GM10248 (cell line): ENCODE measurements at regions not wholly inside any gene's neighbourhood (a gene's known extent, or its start where the extent isn't known, plus 50 kb on each side); places are given as distances from the start of the nearest gene placed in this dataset.

Experiments used
- CTCF ChIA-PET: fragments of 300-600 bp; sonication (Branson Sonifier 250); formaldehyde crosslinking; extraction: SDS; loops from one replicate; lab custom pipeline; 2021; ENCODE audit warnings: antibody characterized with exemption; lab: Yijun Ruan, JAX
- POLR2A ChIA-PET: fragments of 350-650 bp; sonication (Branson Sonifier 250); formaldehyde crosslinking; extraction: SDS; loops from one replicate; lab custom pipeline; 2020; ENCODE audit warnings: antibody characterized with exemption; lab: Yijun Ruan, JAX
- DNase-seq: peaks from one replicate; pipeline ENCODE4 v3.0.0; 2012; ENCODE audit errors: extremely low spot score
- CTCF ChIP-seq: IDR thresholded peaks from 2 replicates; pipeline ENCODE4 v1.5.1; 2012; ENCODE audit warnings: mild to moderate bottlenecking, low read depth; ENCODE audit errors: extremely low read depth, missing control alignments, control extremely low read depth

- DNase-seq: no peak
- CTCF ChIA-PET: interaction anchor here (1.1 kb wide), 1 partner anchor 9 kb away, joined by 3 read pairs; no protein-coding TSS in a partner anchor
- POLR2A ChIA-PET: no interaction called here
- TF ChIP-seq CTCF: no peak
Measured at GRCh38 chr4:100936661-100937375, 410.5 kb downstream of the PPP3CA start.

GRCh38 chr4:100935090-100935489, 412.2 kb downstream of the PPP3CA start:
- POLR2A ChIA-PET: no interaction called here
- DNase-seq: no peak

DNA sequence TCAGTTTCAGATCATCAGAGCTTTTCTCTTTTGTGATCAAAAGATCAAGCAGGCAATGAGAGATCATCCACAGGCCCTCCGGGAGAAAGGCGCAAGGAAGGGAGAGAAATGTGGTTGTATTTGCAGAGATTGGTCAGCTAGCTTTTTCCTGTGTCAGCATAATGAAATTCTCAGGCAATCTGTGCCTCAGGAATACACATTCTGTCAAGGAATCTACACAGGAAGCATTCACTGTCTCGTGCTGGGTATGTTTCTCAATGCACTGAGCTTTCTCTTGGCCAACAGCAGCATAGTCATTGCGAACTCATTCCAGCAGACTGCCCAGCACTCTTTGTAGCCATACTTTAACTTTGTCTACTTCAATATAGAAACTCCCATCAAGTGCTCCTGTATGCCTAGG, 413.7 kb downstream of the PPP3CA start:
- TF ChIP-seq CTCF: no peak
- ChIA-PET POLR2A (no interaction called here), CTCF (no interaction called here)
- no peak for DNase-seq

More at GRCh38 chr4:100935090-100935489, 412.2 kb downstream of the PPP3CA start:
- CTCF ChIA-PET: interaction anchor here (0.8 kb wide), 1 partner anchor 796 kb away, joined by 3 read pairs; no protein-coding TSS in a partner anchor
- no peak for TF ChIP-seq CTCF

- POLR2A ChIA-PET: no interaction called here
- CTCF ChIA-PET: interaction anchor here (1.0 to 1.3 kb wide), 2 partner anchors 9 to 16 kb away, joined by 3 read pairs; no protein-coding TSS in a partner anchor
- no peak for DNase-seq
- TF ChIP-seq CTCF: no peak
Measured at GRCh38 chr4:100929758-100930157, 411.9 kb upstream of the EMCN start.

GRCh38 chr4:100929135-100929534, 411.3 kb upstream of the EMCN start:
- DNase-seq: no peak
- CTCF ChIA-PET: interaction anchor here (1.0 to 1.3 kb wide), 2 partner anchors 9 to 16 kb away, joined by 3 read pairs; no protein-coding TSS in a partner anchor
- POLR2A ChIA-PET: no interaction called here
- no peak for TF ChIP-seq CTCF

DNA sequence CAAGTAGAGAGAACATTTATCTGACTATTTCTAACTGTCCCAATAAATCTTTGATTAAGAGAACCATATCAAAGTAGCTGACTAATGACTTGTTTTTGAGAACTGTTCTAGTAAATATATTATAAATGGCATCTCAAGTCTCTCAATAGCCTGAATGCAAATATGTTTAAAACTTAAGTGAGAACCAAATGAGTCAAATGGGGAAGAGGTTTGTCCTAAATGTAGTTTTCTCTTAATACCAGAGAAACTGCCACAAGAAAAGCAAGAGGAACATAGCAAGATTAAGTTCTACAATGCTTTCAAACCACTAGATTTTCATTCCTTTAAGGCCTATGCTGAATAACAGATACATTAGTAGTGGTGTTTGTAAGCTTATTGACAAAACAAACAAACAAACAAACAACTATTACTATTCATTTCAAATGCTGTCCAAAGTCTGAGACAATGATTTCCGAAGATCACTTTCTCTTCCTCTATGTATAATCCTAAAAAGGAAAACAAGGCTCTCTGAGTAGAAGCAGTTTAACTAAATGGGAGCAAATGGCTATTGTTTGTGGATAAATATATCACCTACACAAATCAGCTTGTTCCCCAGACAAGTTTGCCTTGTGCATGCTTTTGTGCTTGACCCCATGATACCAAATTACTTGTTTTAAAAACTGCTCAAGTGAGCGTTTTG, 408.4 kb upstream of the EMCN start:
- ChIA-PET POLR2A (no interaction called here), CTCF (no interaction called here)
- TF ChIP-seq CTCF: no peak
- DNase-seq: no peak
